Hepatocyte (in vitro differentiated cells): ENCODE measurements at regions not wholly inside any gene's neighbourhood (a gene's known extent, or its start where the extent isn't known, plus 50 kb on each side); places are given as distances from the start of the nearest gene placed in this dataset.

Source experiments
- DNase-seq: peaks from one replicate; pipeline ENCODE4 v3.0.0-alpha.2; 2016; ENCODE audit warnings: low spot score
- H2AFZ ChIP-seq: fragments of 200-600 bp; sonication (generic); 2 replicates; pipeline ENCODE4 v1.6.0; 2016; ENCODE audit warnings: antibody characterized with exemption, mild to moderate bottlenecking
- H3K27ac ChIP-seq: fragments of 200-600 bp; sonication (generic); 2 replicates; pipeline ENCODE4 v1.5.1; 2016; ENCODE audit warnings: mild to moderate bottlenecking
- H3K27me3 ChIP-seq: fragments of 200-600 bp; sonication (generic); 2 replicates; pipeline ENCODE4 v1.6.1; 2016
- H3K36me3 ChIP-seq: fragments of 200-600 bp; sonication (generic); replicated peaks from 2 replicates; pipeline ENCODE4 v1.5.1; 2016; ENCODE audit warnings: low read depth; ENCODE audit not compliant: insufficient read depth
- H3K4me1 ChIP-seq: fragments of 200-600 bp; sonication (generic); 2 replicates; pipeline ENCODE4 v1.5.1; 2016; ENCODE audit warnings: mild to moderate bottlenecking, moderate library complexity; ENCODE audit not compliant: insufficient read depth
- H3K4me2 ChIP-seq: fragments of 200-600 bp; sonication (generic); 2 replicates; pipeline ENCODE4 v1.6.0; 2016
- H3K4me3 ChIP-seq: fragments of 200-600 bp; sonication (generic); 2 replicates; pipeline ENCODE4 v1.5.1; 2016; ENCODE audit warnings: mild to moderate bottlenecking
- H3K79me2 ChIP-seq: fragments of 200-600 bp; sonication (generic); 2 replicates; pipeline ENCODE4 v1.6.0; 2017; ENCODE audit warnings: mild to moderate bottlenecking
- H3K9me2 ChIP-seq: fragments of 200-600 bp; sonication (generic); replicated peaks from 2 replicates; pipeline ENCODE4 v1.6.0; 2017; ENCODE audit warnings: mild to moderate bottlenecking; ENCODE audit not compliant: insufficient read depth
- H3K9me3 ChIP-seq: fragments of 200-600 bp; sonication (generic); 2 replicates; pipeline ENCODE4 v1.5.1; 2016; ENCODE audit warnings: low read depth, mild to moderate bottlenecking
- H4K20me1 ChIP-seq: fragments of 200-600 bp; sonication (generic); 2 replicates; pipeline ENCODE4 v1.6.0; 2016; ENCODE audit warnings: mild to moderate bottlenecking; ENCODE audit not compliant: insufficient read depth, poor library complexity, severe bottlenecking
- EZH2 ChIP-seq: fragments of 200-600 bp; sonication (generic); IDR thresholded peaks from 2 replicates; pipeline ENCODE4 v1.6.1; 2016; ENCODE audit warnings: antibody characterized with exemption, mild to moderate bottlenecking, borderline replicate concordance
- EZH2phosphoT487 ChIP-seq: fragments of 200-600 bp; sonication (generic); IDR thresholded peaks from one replicate; pipeline ENCODE4 v1.6.1; 2018; ENCODE audit warnings: antibody characterized with exemption, mild to moderate bottlenecking, low read depth, moderate library complexity; ENCODE audit not compliant: unreplicated experiment, severe bottlenecking
- WGBS: methylation state at CpG from one replicate; pipeline ENCODE4 v1.1.6; 2016; ENCODE audit warnings: low lambda C conversion rate; ENCODE audit errors: missing lambda C conversion rate; 5-methylcytosine and 5-hydroxymethylcytosine counted together
- TF ChIP-seq, protein P1 (sequence below): fragments of 200-600 bp; sonication (generic); IDR thresholded peaks from 2 replicates; pipeline ENCODE4 v1.5.1; 2016; ENCODE audit warnings: antibody characterized with exemption, mild to moderate bottlenecking; ENCODE audit not compliant: poor library complexity

DNA sequence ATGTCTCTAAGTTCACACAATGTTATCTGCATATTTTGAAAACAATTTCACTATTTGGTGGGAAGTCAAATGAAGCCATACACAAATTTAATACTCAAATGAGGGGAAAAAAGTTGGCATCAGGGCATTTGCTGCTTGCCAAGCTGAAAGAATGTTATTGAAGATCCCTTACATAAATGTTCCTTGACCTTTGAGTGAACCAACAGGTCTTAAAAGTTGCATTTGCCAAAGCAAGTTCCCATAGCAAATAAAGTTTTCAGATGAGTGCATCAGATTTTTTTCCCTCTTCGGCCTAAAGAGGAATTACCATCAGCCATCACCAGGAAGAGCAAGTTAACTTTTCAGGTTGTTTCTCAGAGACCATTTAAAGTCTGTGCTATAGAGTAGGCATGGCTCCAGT is 115.9 kb downstream of the COX18 start:
- H3K4me3 ChIP-seq, result no peak overlapping the region
- H3K4me1 ChIP-seq, result no peaks in the 10 kb centered on the region
- TF ChIP-seq, protein P1, sequence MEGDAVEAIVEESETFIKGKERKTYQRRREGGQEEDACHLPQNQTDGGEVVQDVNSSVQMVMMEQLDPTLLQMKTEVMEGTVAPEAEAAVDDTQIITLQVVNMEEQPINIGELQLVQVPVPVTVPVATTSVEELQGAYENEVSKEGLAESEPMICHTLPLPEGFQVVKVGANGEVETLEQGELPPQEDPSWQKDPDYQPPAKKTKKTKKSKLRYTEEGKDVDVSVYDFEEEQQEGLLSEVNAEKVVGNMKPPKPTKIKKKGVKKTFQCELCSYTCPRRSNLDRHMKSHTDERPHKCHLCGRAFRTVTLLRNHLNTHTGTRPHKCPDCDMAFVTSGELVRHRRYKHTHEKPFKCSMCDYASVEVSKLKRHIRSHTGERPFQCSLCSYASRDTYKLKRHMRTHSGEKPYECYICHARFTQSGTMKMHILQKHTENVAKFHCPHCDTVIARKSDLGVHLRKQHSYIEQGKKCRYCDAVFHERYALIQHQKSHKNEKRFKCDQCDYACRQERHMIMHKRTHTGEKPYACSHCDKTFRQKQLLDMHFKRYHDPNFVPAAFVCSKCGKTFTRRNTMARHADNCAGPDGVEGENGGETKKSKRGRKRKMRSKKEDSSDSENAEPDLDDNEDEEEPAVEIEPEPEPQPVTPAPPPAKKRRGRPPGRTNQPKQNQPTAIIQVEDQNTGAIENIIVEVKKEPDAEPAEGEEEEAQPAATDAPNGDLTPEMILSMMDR, result no peak
- TF ChIP-seq EZH2phosphoT487 (no peak), EZH2 (no peak)
- H3K36me3 ChIP-seq, result no peaks in the 10 kb centered on the region
- no peak overlapping the region for H3K27ac ChIP-seq
- H3K79me2 ChIP-seq, result no peaks in the 10 kb centered on the region
- DNase-seq, result no peak
- WGBS, result 44% methylated on average over 1 of the region's 1 CpG
- no peak overlapping the region for H2AFZ ChIP-seq
- no peaks in the 10 kb centered on the region for H3K9me2 ChIP-seq
- no peaks in the 10 kb centered on the region for H4K20me1 ChIP-seq
- H3K27me3 ChIP-seq, result no peaks in the 10 kb centered on the region
- H3K4me2 ChIP-seq, result no peak overlapping the region
- H3K9me3 ChIP-seq, result no peaks in the 10 kb centered on the region

DNA sequence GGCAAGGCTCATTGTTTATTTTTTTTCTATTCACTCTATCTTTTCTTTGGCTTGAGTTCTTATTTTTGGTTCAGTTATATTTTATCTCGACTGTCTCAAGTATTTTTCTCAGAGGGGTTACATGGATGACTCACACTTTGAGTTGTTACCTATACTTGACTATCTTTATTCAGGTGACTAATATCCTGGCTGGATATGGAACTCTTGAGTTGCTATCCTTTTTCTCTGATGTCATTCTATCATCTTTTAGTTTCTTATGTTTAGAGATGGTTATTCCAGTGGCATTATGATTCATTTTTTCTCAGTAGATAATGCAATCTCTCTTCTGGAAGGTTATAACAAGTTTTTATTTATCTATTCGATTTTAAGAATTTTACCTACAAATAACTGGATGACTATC is 117.9 kb downstream of the COX18 start:
- H3K27ac ChIP-seq, result no peak overlapping the region
- H3K9me3 ChIP-seq, result no peaks in the 10 kb centered on the region
- H3K36me3 ChIP-seq, result no peaks in the 10 kb centered on the region
- H3K4me1 ChIP-seq, result no peaks in the 10 kb centered on the region
- 85% methylated on average over 2 of the region's 2 CpGs for WGBS
- no peak overlapping the region for H3K4me3 ChIP-seq
- H2AFZ ChIP-seq, result no peak overlapping the region
- no peak for DNase-seq
- no peaks in the 10 kb centered on the region for H3K27me3 ChIP-seq
- H3K79me2 ChIP-seq, result no peaks in the 10 kb centered on the region
- H4K20me1 ChIP-seq, result no peaks in the 10 kb centered on the region
- TF ChIP-seq EZH2 (no peak), EZH2phosphoT487 (no peak)
- TF ChIP-seq, protein P1, result no peak
- no peaks in the 10 kb centered on the region for H3K9me2 ChIP-seq
- no peak overlapping the region for H3K4me2 ChIP-seq

DNA sequence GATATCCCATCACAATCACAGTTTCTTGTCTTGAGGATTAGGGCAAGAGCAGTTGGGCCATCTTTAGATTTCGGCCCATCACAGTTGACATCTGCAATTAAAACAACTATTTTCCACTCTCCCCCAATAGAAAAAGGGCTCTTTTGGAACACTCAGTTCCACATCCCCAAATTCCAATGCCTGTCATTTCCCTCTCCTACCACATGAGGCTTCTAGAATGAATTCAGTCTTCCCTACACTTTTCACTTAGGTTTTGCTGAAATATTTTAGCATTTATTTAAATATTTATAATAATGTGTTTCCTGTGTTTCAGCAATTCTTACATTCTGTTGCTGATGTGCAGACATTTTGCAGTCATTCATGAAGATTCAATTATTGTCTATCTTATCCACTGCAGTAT is 118.4 kb downstream of the COX18 start:
- no peaks in the 10 kb centered on the region for H3K79me2 ChIP-seq
- H3K27me3 ChIP-seq, result no peaks in the 10 kb centered on the region
- no peaks in the 10 kb centered on the region for H4K20me1 ChIP-seq
- H3K27ac ChIP-seq, result no peak overlapping the region
- no peaks in the 10 kb centered on the region for H3K9me2 ChIP-seq
- no peaks in the 10 kb centered on the region for H3K9me3 ChIP-seq
- no peaks in the 10 kb centered on the region for H3K36me3 ChIP-seq
- no peak overlapping the region for H3K4me2 ChIP-seq
- H3K4me1 ChIP-seq, result no peaks in the 10 kb centered on the region
- WGBS, result 87% methylated on average over 1 of the region's 1 CpG
- H3K4me3 ChIP-seq, result no peak overlapping the region
- H2AFZ ChIP-seq, result no peak overlapping the region
- DNase-seq, result no peak
- TF ChIP-seq, protein P1, result no peak
- TF ChIP-seq EZH2phosphoT487 (no peak), EZH2 (no peak)

DNA sequence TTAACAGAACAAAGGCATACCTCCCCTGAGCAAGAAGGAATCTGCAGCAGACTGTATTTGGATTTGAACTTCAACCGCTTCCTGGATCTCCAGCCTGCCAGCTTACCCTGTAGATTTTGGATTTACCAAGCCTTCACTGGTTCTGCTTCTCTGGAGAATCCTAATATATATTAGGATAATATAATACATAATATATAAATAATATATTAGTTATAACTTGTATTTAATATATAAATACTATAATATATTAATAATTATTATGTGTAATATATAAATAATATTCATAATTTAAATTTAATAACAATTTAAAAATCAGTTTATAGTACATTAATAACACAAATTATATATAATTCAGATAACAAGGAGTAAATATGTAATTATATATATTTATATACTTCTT is 121.4 kb downstream of the COX18 start:
- no peak overlapping the region for H2AFZ ChIP-seq
- no peaks in the 10 kb centered on the region for H3K9me2 ChIP-seq
- TF ChIP-seq EZH2phosphoT487 (no peak), EZH2 (no peak)
- TF ChIP-seq, protein P1, result no peak
- DNase-seq, result no peak
- 92% methylated on average over 1 of the region's 1 CpG for WGBS
- no peaks in the 10 kb centered on the region for H3K79me2 ChIP-seq
- H3K4me3 ChIP-seq, result no peak overlapping the region
- no peaks in the 10 kb centered on the region for H3K27me3 ChIP-seq
- H4K20me1 ChIP-seq, result no peaks in the 10 kb centered on the region
- no peak overlapping the region for H3K27ac ChIP-seq
- no peaks in the 10 kb centered on the region for H3K9me3 ChIP-seq
- no peaks in the 10 kb centered on the region for H3K36me3 ChIP-seq
- no peak overlapping the region for H3K4me2 ChIP-seq
- no peaks in the 10 kb centered on the region for H3K4me1 ChIP-seq
